Prostate gland (tissue), 2 donors: ENCODE measurements at regions not wholly inside any gene's neighbourhood (a gene's known extent, or its start where the extent isn't known, plus 50 kb on each side); places are given as distances from the start of the nearest gene placed in this dataset.

ENCODE experiments used
- CTCF ChIP-seq, 4 experiments: fragments of 200-600 bp in 2 of 4; fragments of 450-650 bp in 2 of 4; sonication (generic) in 2 of 4; IDR thresholded peaks; 1 replicate in 3 of 4; 2 replicates in 1 of 4; pipeline ENCODE4 v1.5.1; 2016 to 2019; ENCODE audit warnings: antibody characterized with exemption in 4 of 4, mild to moderate bottlenecking in 2 of 4, moderate library complexity in 2 of 4
- POLR2A ChIP-seq: fragments of 450-650 bp; IDR thresholded peaks from one replicate; pipeline ENCODE4 v1.6.1; 2016; ENCODE audit warnings: antibody characterized with exemption, mild to moderate bottlenecking

DNA sequence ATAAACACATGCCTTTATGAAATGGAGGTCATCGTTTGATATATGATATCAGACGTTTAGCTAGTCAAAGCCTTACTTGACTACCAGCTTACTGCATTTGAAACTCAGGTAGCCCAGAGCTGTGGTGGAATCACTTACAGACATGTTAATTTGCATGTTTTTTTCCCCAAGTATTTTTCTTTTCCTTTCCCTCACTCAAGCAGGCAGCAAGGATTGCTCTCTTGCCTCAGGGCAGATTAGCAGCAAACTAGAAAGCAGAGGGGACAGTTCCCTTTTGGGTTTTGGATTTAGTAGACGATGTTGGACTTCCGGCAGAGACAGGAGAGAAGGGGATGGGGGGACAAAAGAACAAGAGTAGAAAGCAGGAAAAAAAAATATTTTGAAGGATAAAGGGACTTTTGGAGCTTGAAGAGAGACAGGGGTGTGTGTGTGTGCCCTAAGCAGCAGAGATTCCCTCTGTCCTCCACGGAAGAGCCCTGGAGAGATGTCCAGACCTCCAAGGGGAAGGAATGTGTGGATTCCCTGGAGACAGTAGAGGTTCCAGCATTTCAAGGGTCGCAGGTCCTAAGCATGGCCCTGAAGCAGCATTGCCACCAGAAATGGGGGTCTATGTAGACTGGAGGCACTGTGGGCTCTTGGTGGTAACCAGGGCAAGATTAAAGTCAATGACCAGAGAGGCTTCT lies 86.8 kb upstream of the CADPS start:
- TF ChIP-seq CTCF (IDR thresholded peaks at IDR 0.05): no peak
- TF ChIP-seq POLR2A: no peak
